T-helper 1 cell (primary cell): ENCODE measurements at regions not wholly inside any gene's neighbourhood (a gene's known extent, or its start where the extent isn't known, plus 50 kb on each side); places are given as distances from the start of the nearest gene placed in this dataset.
A peak's percentile ranks its signal among the peaks of the same experiment; 100 is the strongest.
"Not testable (repeated sequence)": the region's sequence is repeated elsewhere in the genome, so short reads cannot be mapped to it uniquely, and the experiment has no call there.

Experiments
- DNase-seq, 5 donors: peaks; one replicate each; pipeline ENCODE4 v3.0.0-alpha.2; 2012 to 2020

- DNase-seq: no peak
Measured at GRCh38 chr20:26214991-26215390, 518.3 kb upstream of the ZNF337 start.

GRCh38 chr20:26209171-26209941 lies 512.7 kb upstream of the ZNF337 start:
- peak in 3 of 5 donors; percentile 1 to 8 (median 2) for DNase-seq

DNA sequence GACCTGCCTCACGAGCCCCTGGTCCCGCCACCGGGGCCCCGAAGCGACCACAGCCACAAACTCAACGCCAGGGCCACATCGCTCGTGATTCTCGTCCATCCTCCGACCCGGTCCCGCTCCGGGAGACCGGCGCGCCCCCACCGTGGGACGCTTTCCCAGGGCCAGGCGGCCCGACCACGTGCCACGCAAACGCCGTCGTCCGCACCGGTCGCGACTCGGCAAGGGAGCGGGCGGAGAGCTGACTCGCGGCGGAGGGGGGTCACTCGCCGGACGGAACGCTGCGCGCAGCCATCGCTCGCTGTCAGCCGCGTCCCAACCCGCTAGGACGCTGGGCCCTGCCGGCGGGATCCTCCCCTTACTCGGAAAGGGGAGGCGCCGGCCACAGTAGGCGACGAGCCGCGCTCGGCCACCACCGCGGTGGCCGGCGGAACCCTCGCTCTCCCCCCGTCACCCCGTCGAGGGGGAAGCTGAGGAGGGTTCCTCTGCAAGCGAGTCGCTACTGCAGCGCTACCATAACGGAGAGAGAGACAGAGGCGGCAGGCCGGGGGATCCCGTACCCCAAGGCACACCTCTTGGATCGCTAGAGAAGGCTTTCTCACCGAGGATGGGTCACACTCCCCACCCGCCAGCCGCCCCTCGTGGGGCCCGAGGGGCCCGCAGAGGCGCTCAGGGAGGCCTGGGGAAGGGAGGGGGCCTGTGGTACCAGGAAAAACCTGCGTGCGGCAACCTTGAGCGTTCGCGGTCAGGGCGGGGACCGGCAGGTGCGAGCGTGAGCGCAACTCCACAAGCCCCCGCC lies 511.8 kb upstream of the ZNF337 start:
- peak in 4 of 5 donors; percentile 0 to 47 (median 22) for DNase-seq

DNA sequence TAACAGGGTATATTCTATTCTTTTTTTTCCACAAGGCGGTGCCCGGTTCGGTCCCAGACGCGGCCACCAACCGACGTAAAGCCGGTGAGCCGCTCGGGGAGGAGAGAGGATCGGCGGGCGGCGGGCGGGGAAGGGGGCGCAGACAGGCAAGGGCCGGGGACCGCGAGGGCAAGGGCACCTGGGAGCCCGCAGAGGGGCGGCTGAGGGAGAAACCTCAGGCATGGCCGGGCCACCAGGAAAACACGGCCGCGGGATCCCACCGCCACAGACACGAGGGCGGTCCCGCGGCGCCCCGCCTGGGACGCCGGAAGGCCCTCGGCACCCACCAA lies 511.3 kb upstream of the ZNF337 start:
- peak in 2 of 5 donors; percentile 2 to 3 for DNase-seq

DNA sequence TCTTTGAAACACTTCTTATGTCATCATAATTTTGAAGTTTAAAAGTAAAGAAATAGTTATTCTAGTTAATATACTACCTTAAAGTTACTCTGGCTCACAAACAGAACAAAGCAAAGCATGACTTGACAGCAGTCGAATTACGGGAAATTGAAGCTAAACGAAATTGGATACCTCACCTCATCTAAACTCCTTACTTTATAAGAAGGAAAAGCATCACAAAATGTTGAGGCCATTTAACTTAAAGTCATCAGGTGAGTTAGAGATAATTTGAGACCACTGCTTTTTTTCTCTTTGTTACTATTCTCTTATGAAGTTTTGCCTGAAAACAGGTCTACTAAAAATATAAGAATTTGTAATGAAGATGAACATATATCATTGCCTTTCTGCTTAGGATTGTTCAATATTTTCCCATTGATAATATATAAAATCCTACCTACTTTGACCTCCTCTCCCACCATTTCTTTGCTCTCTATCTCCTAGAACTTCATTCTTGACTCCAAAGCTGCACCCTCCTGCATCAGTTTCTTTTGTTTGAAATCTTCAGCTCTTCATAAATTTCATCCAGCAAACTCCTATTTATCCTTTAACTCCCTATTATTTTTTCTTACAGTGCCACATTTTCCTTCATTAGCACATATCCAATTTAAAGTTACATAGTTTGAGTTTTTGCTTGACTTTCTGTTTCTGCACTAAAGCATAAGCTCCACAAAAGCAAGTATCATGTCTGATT lies 510.7 kb upstream of the ZNF337 start:
- no peak for DNase-seq

GRCh38 chr20:26205350-26205749 lies 508.7 kb upstream of the ZNF337 start:
- no peak for DNase-seq

DNA sequence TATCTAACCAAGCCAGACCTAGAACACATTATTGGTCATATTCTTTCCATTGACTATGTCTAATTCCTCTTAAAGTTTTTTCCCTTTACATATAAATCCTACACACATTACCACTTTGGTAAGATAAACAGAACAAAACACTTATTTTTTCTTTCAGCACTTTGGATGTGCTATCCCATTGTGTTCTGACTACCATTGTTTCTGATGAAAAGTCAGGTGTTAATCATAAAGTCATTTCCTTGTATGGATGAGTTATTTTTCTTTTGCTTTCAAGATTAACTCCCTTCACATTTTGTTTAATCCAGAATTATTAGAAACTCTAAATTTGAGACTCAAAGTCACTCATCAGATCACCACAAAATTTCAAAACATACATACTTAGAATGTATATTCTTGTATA lies 504.4 kb upstream of the ZNF337 start:
- DNase-seq: not testable (repeated sequence)

- not testable (repeated sequence) for DNase-seq
Measured at GRCh38 chr20:26187329-26187728, 490.7 kb upstream of the ZNF337 start.

GRCh38 chr20:26183720-26184119 lies 487.1 kb upstream of the ZNF337 start:
- DNase-seq: not testable (repeated sequence)

DNA sequence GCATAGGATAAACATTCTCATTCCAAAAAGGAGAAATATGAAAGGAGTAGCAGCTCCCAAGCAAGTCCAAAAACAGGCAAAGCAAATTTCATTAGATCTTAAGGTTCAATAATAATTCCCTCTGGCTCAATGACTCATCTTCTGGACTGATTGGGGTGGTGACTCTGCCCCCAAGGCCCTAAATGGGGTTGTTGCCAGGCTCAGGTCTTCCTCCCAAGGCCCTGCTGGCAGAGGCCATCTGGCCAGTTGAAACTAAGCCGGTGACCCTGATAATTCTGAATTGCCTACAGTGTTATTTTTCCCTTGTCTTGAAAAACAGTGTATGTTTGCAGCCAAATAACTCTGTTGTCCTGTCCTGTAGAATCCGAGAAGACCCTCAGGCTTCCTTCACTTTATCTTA lies 484.7 kb upstream of the ZNF337 start:
- DNase-seq: not testable (repeated sequence)

- not testable (repeated sequence) for DNase-seq
Measured at GRCh38 chr20:26171875-26172274, 475.2 kb upstream of the ZNF337 start.

DNA sequence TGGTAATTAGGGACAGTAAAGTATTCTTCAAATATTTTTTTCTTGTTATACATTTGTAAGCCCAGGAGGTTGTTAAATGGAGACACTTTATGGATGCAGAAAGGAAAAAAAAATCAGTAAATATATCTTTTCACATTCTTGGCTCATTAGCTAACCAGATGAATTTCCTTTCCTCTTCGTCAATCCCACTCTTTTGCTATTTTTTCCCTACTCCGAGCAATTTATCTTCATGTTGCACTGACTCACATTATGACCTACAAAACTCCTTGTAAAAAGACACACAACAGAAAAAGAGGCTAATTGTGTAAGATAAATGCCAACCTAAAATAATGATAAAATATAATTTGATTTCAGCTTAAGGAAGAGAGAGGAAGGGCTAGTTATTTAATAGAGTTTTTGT lies 472.9 kb upstream of the ZNF337 start:
- no peak for DNase-seq

- no peak for DNase-seq
Measured at GRCh38 chr20:26167499-26167898, 470.8 kb upstream of the ZNF337 start.

GRCh38 chr20:26163890-26164289 lies 467.2 kb upstream of the ZNF337 start:
- DNase-seq: no peak

GRCh38 chr20:26163151-26163550 lies 466.5 kb upstream of the ZNF337 start:
- not testable (repeated sequence) for DNase-seq

GRCh38 chr20:26161741-26162140 lies 465.1 kb upstream of the ZNF337 start:
- not testable (repeated sequence) for DNase-seq

DNA sequence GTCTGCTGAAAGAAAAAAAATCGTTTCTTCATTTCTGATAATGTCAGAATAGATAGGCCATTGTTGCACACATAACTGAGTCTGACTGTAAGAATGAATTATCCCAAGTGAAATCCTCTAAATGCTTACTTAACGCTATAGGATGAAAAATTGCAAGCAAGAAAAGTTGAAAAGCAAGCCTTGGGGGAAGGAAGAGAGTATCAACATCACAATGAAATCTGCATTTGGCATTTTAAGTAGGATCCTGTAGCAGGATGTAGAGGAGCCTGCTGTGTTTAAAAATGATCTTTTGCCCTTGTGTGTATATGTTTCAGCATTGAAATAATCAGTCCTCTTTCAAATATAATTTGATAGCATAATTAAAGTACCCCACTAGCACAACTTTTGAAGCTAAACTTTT lies 464.3 kb upstream of the ZNF337 start:
- not testable (repeated sequence) for DNase-seq

DNA sequence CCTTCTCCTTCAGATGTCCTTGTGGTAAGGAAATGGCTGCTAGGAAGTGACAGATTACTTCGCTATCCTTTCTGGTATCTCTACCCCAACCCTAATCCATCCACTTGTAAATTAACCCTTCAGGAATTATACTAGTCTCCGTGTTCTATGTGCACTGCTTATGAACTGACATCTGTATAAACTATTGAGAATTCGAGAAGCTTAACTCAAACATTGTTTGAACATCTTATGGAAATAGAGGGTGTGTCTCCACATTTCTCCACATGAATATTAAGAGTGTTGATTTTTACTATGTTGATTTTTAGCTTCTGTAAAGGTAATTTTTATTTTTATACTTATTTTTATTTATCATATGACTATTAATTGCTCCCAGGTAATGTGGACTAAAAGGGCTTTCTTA lies 457.6 kb upstream of the ZNF337 start:
- DNase-seq: no peak

DNA sequence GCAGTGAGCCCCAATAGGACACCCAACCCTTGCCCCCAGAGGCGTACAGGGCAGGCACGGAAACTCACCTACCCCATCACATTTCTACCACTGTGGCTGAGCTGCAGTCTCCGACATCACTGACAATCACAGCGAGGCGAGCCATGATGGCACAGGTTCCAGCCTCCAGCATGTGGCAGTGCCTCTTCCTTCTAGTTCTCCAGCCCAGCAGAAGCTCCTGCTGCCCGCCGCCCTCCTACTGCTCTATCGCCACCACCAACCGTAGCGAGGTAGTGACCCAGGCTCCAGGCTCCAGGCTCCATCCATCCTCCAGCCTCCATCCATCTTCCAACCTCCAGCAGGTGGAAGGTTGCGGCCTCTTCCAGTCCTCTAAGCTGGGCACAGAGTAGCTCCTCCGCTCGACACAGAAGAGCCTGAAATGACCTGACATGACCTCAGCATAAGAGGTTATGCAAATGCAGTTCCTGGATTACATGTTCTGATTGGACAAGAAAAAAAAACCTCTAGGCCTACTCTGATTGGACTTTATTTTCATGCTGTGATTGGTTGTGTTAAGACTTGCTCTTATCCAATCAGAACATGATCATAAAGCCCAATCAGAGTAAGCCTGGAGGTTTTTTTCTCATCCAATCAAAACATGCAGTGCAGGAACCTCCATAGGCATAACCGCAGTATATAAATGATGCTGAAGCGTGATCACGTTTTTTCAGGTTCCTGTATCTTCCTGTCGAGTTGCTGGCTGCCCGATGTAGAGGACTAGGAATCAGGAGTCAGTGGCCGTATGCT lies 438.9 kb upstream of the ZNF337 start:
- DNase-seq: no peak

DNA sequence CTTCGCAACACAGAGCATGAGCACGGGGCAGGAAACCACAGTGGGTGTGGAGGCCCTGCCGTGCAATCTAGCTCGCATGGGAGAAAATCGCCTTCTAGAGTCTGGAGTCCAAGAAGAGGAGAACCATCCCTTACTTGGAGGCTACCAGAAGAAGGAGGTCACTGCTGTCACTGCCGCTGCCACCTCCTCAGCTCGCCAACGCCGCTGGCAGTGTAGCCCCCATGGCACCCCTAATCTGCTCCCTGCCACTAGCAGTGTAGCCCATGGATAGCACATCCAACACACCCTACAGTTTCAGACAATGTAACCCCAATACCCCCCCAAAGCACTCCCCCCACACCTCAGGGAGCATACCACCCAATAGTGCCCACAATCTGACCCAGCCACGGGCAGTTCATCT lies 438.0 kb upstream of the ZNF337 start:
- DNase-seq: no peak

DNA sequence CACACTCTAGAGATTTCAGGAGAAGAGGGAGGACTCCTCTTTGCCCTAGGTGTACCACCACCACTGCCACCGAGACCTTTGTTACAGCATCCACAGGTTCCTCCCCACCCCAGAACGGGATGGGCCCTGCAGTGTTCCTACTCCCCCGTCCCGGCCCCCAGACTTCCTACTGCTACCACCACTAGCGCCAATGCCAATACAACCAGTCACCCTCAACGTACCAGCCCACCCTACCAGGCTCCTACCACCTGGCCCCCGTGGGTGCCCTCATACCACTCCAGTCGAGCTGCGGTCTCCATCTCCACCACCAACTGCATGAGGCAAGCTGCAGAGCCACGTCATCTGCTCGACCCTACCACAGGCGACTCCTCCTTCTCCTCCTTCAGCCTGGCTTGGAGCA lies 437.1 kb upstream of the ZNF337 start:
- not testable (repeated sequence) for DNase-seq

GRCh38 chr20:26120920-26121319 lies 424.3 kb upstream of the ZNF337 start:
- not testable (repeated sequence) for DNase-seq

DNA sequence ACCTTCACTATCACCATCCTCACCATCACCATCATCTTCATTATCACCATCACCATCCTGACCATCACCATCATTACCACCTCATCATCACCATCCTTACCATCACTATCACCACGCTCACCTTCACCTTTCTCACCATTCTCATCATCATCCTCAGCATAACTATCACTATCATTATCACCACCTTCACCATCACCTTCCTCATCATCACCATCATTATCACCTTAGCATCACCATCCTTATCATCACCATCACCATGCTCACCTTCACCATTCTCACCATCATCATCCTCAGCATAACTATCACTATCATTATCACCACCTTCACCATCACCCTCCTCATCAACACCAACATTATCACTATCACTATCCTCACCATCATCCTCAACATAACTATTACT lies 397.8 kb upstream of the ZNF337 start:
- not testable (repeated sequence) for DNase-seq
